Kidney capillary endothelial cell (primary cell): ENCODE measurements at regions not wholly inside any gene's neighbourhood (a gene's known extent, or its start where the extent isn't known, plus 50 kb on each side); places are given as distances from the start of the nearest gene placed in this dataset.

ENCODE experiments used
- DNase-seq: peaks from one replicate; pipeline ENCODE4 v3.0.0-alpha.2; 2018; ENCODE audit warnings: low spot score

DNA sequence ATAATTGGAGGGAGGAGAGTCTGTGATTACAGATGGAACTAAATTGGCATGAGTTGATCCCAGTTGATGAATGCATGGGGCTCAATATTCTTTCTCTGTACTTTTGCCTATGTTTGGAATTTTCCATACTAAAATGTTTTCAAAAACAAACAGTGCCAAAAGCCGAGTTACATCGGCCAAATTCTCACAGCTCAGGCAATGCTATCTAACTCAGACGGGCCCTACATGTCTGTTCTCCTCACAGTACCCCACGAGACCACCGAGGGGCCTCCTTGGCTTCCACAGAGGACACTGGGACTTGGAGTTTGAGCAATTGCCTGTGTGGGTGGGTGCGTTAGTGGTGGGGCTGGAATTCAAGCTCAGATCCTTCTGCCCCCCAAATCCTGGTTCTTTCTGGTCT lies 413.2 kb downstream of the CDH26 start:
- DNase-seq = no peak

GRCh38 chr20:60372275-60372674 lies 414.1 kb downstream of the CDH26 start:
- DNase-seq = no peak

DNA sequence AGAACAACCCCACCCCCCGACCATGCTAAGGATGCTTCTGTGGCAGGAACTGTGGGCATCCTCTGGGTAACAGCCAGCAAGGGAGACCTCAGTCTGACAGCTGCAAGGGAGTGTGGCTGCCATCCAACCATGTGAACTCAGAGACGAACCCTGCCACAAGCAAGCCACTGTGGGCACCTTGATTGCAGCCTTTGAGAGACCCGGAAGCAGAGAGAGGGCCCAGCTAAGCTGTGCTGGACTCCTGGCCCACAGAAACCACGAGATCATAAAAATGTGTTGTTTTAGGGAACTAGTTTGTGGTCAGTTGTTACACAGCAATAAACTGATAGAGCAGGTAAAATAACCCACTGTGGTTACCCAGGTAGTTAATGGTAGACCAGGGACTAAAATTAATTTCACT lies 414.6 kb downstream of the CDH26 start:
- DNase-seq = no peak

DNA sequence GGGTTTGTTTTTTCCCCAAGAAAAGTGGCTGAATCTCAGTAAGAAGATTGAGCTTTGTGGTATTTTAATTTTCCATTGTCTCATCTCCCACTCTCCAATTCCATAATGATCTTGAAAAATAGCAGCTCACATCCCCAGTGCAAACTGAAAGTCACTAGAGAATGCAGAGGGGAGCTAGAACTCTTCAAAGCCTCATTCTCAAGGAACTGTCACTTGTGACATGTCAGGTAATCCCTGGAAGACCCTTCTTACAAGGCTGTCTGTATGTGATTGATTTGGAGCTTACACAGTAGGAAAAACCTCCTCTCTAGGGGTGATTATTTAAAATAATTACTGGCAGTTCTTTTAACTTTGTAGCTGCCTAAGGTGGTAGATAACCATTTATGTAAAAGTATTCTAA lies 420.4 kb downstream of the CDH26 start:
- DNase-seq = no peak

GRCh38 chr20:60381643-60382400 lies 423.6 kb downstream of the CDH26 start:
- no peak for DNase-seq

- no peak for DNase-seq
Observed at GRCh38 chr20:60389441-60389840, 431.2 kb downstream of the CDH26 start.

DNA sequence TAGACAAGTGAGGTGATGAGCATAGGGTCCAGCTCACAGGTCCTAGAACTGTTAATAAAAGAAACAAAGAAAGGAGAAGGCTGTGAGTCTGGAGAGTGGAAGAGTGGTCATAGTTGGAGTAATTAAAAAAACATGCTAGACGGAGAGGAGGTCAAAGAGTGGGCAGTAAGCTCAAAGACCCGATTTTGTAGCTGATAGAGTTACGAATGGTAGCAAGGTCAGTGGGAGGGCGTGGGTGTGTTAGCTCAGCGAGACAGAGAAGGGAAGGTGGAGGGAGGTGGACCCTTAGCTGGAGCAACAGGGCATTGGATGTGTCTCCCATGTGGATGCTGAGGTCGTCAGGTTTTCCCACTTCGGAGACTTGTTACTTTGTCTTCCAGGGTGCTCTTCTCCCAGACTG lies 431.7 kb downstream of the CDH26 start:
- DNase-seq = no peak

GRCh38 chr20:60395991-60396390 lies 437.8 kb downstream of the CDH26 start:
- DNase-seq = no peak

DNA sequence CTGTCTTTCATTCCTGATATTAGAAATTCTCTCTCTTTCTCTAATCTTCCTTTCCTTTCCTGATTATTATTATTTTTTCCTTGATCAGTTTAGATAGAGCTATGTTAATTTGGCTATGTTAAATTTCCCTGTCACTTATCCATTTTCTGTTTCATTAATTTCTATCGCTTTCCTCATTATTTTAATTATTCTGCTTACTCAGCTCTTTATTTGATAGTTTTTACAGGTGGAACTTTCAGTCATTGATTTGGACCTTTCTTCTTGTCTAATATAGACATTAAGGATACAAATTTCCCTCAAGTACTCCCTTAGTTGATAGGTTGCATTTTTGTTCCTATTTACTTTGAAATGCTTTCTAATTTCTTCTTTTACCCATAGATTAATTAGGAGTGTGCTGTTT lies 442.3 kb downstream of the CDH26 start:
- DNase-seq = no peak

DNA sequence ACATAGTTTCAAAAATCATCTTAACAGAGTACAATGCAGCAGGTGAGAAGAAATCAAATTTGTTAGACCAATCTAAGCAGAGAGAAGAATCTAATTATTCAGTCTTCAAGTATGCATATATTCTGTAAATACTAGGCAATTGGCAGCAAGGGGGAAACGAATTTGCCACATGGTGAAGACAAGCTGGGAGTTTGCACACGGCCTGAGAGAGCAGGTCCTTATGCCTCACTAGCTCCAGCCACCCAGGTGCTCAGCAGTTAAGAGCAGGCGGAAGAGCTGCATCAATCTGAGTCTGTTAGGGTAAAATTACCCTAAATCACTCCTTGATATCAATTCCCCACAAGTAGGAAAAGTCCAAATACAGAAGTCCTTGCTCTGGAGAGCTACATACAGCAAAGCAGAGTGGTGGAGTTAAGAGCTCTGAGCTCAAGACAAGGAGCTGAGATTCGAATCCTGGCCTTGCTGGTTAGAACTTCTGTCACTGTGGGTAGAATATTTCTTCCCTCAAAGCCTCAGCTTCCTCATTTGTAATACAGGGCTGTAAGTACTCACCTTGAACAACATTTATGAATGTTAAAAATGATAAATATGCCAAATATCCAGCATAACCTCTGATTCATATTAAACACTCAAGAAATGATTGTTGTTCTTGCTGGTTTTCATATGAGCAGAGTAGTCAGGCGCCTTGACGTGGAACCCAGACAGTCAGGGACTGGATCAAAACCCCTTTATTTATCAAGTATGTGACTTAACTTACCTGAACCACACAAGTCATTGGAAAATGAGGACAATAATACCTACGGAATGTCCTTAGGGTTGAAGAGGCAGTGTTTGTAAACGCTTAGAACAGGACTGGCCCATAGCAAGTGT lies 444.2 kb downstream of the CDH26 start:
- DNase-seq = no peak

DNA sequence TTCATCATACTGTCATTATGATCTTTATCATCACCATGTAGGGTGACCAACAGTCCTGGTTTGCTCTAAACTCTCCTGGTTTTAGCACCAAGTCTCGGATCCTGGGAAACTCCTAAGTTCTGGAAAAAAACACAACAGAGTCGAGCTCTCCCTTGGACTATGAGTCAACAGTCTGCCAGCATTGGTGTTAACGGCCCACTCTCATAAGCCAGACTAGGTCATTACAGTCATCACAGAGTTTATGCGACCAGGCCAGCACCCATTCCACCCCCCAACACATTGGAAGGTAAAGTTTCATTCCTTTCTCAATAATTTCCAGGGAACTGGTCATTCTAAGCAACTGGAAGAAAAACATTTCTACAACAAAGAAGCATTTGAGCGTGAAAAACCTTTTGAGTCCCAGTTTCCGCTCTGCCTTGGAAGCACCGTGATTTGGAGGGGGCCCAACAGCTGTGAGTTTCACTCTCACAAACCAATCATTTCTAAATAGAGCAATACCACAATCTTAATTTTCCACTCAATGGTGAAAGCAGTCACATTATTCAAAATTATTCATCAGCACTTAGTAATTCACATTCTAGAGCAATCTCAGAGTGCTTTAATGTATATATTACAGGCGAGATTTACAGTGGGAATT lies 445.0 kb downstream of the CDH26 start:
- no peak for DNase-seq

DNA sequence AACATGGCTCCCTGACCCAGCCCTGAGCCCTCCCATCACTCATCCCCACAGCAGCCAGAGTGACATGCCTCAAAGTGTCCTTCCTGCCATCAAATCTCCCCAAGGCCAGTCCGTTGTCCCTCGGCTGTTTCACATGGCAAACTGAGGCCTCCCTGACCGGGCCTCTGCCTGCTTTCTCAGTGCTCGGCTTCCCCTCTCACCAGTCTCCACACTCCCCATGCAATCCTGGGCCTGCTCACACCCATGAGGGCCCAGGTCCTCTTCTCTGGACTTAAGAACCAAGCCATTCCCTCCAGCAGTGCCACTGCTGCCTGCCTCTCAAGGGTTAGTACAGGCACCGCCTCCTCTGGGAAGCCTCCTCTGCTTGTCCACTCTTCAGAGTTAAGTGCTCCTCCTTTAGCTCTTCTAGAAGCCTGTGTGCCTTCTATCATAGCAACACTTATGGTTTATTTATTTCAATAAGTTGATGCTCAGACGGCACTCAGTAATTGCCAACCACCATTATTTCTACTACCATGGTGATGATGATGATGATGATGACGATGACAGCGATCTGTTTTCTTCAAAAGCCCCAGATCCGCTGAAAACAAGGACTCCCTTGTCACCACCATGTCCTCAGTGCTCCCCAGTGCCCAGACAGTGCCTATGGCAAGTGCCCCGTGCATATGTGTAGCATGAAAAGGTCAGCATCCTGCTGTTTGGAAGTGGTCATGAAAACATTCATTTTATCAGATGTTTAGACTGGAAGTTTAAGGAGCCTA lies 449.0 kb downstream of the CDH26 start:
- no peak for DNase-seq

DNA sequence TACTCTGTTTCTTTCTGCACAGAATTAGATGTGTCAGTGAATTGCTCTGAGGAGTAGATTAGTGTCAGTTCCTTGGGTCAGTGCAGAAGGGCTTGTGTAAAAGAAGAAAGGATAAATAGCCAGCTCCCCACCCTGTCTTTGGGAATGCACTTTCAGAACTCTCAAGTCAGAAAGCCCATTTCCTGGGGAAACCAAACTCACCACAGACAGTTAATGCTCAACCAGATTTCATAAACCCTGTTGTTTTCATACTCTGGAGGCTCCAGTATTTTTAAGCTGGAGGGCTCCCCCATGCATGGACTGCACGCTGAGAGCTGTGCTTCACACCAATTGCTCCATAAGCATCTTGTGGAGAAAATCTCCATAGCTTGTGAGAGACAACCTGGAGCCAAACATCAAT lies 449.7 kb downstream of the CDH26 start:
- no peak for DNase-seq

GRCh38 chr20:60408435-60408834 lies 450.2 kb downstream of the CDH26 start:
- DNase-seq = no peak

DNA sequence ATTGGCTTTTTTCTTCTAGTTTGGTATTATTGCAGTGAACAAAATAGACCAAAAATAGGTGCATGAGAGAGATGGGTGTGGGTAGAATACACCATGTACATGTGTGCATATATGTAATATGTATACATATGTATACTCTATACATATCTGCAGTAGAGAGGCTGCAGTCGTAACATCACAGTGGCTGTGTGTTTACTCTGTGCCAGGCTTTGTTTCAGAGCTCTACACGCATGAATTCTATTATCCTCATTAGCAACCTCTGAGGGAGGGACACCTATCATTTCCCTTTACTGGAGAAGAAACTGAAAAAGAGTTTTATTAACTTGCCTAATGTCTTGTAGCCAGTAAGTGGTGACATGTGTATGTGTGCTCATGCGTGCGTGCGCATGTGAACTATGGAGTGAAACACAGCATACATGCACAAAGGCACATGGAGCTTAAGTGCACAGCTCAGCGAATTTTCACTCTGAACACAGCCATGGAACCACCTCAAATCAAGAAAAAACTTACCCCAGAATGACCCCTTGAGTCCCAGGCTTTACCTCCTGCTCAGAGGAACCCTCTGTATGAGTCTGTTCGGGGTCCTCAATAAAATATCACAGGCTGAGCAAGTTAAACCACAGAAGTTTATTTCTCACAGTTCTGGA lies 452.5 kb downstream of the CDH26 start:
- DNase-seq = no peak

DNA sequence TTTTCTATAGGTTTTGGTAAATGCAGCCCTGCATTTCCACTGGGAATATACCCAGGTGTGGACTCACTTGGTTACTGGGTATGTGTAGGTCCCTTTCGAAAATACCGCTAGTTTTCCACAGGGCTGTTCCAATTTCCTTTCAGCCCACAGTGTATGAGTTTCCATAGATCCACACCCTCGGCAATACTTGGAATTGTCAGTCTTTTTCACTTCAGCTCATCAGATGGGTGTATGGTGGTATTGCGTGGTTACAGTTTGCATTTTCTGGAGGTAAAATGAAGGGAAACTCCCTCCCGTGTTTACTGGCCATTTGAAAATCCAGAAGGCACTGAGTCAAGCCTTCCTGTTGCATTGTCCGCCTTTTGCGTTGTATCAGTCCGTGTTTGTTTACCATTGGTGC lies 453.6 kb downstream of the CDH26 start:
- DNase-seq = no peak

DNA sequence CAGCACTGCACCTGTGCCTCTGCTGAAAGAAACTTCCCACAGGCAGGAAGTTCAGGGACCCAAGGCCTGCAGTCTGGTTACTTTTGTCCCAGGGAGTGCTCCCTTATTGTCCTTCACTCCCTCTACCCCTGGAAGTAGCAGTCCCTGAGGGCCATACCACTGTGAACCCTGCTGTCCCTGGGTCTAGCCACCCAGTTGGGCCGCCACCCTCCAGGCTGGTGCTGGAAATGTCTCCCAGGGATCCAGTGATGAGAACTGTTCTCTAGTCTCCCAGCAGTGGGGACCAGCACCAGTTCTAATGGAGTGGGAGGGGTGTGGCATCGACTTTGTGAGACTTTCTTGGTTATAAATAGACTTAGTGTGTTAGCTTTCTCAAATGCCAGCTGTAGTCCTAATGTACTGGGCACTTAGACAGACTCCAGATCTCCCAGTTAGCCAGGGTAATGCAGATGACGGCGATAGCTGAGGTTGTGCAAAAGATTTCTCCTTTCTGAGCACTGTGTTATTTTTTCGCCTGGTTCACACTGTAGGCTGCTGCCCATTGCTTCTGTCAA lies 462.5 kb downstream of the CDH26 start:
- no peak for DNase-seq

GRCh38 chr20:60422848-60423247 lies 464.6 kb downstream of the CDH26 start:
- no peak for DNase-seq

GRCh38 chr20:60424267-60424902 lies 466.2 kb downstream of the CDH26 start:
- DNase-seq = no peak

DNA sequence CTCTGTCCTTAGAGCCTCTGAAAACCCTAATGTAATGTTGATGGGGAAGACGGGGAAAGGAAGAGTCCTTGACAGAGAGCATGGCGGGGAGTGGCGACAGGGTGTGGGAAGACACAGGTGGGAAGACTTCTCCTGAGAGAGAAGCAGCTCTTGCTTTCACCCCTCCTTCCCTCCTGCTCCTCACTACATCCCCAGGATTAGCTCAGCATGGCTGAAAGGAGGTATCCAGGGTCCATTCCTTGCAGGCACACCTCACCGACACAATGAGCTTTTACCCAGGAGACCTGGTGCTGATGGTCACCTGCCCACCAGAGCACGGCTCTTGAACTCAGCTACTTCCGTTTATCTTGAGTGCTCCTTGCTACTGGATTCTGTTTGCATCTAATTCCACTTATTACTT lies 469.3 kb downstream of the CDH26 start:
- DNase-seq = no peak

- DNase-seq = no peak
Observed at GRCh38 chr20:60428651-60429050, 470.4 kb downstream of the CDH26 start.
